Loucy (cell line): ENCODE measurements at regions not wholly inside any gene's neighbourhood (a gene's known extent, or its start where the extent isn't known, plus 50 kb on each side); places are given as distances from the start of the nearest gene placed in this dataset.

Source experiments
- H2AFZ ChIP-seq: fragments of 200-600 bp; sonication (generic); 2 replicates; pipeline ENCODE4 v1.6.0; 2016; ENCODE audit warnings: antibody characterized with exemption, mild to moderate bottlenecking, low read length, moderate library complexity
- H3F3A ChIP-seq: fragments of 200-600 bp; 2 replicates; pipeline ENCODE4 v1.6.0; 2016; ENCODE audit warnings: antibody characterized with exemption, low read depth, mild to moderate bottlenecking
- H3K27me3 ChIP-seq: fragments of 200-600 bp; sonication (generic); 2 replicates; pipeline ENCODE4 v1.6.1; 2014; ENCODE audit warnings: low read length, mild to moderate bottlenecking; ENCODE audit not compliant: insufficient read depth, poor library complexity, severe bottlenecking
- H3K36me3 ChIP-seq: fragments of 200-600 bp; sonication (generic); 2 replicates; pipeline ENCODE4 v1.6.1; 2016; ENCODE audit warnings: low read length; ENCODE audit not compliant: insufficient read depth
- H3K4me1 ChIP-seq: fragments of 200-600 bp; sonication (generic); 2 replicates; pipeline ENCODE4 v1.5.1; 2014; ENCODE audit warnings: low read length, mild to moderate bottlenecking; ENCODE audit not compliant: insufficient read depth, poor library complexity, severe bottlenecking
- H3K4me2 ChIP-seq: fragments of 200-600 bp; sonication (generic); 2 replicates; pipeline ENCODE4 v1.6.0; 2014; ENCODE audit warnings: antibody characterized with exemption, low read length, low read depth, mild to moderate bottlenecking; ENCODE audit not compliant: poor library complexity, severe bottlenecking
- H3K4me3 ChIP-seq: fragments of 200-600 bp; sonication (generic); 2 replicates; pipeline ENCODE4 v1.5.1; 2014; ENCODE audit warnings: low read length, mild to moderate bottlenecking, mixed read lengths; ENCODE audit not compliant: poor library complexity, severe bottlenecking
- H3K79me2 ChIP-seq: fragments of 200-600 bp; sonication (generic); 2 replicates; pipeline ENCODE4 v1.6.1; 2014; ENCODE audit warnings: low read length; ENCODE audit not compliant: insufficient read depth
- H3K9ac ChIP-seq: fragments of 200-600 bp; sonication (generic); 2 replicates; pipeline ENCODE4 v1.6.0; 2014; ENCODE audit warnings: mild to moderate bottlenecking, low read depth, low read length, moderate library complexity; ENCODE audit not compliant: poor library complexity, severe bottlenecking
- H3K9me2 ChIP-seq: fragments of 200-600 bp; sonication (generic); replicated peaks from 2 replicates; pipeline ENCODE4 v1.6.1; 2016; ENCODE audit warnings: low read depth, low read length, mixed read lengths
- H3K9me3 ChIP-seq: fragments of 200-600 bp; sonication (generic); 2 replicates; pipeline ENCODE4 v1.6.1; 2014; ENCODE audit warnings: mild to moderate bottlenecking, antibody characterized with exemption, low read length, low read depth; ENCODE audit not compliant: insufficient read depth
- H4K20me1 ChIP-seq: fragments of 200-600 bp; sonication (generic); 2 replicates; pipeline ENCODE4 v1.6.0; 2014; ENCODE audit warnings: antibody characterized with exemption, low read length, mild to moderate bottlenecking; ENCODE audit not compliant: insufficient read depth, poor library complexity, severe bottlenecking
- EZH2phosphoT487 ChIP-seq: fragments of 200-600 bp; IDR thresholded peaks from 2 replicates; pipeline ENCODE4 v1.6.1; 2018; ENCODE audit warnings: antibody characterized with exemption, mild to moderate bottlenecking, moderate library complexity, borderline replicate concordance
- TF ChIP-seq, protein P1 (sequence below): fragments of 200-600 bp; sonication (generic); conservative IDR thresholded peaks from 2 replicates; pipeline ENCODE4 v1.5.1; 2014; ENCODE audit warnings: mild to moderate bottlenecking, antibody characterized with exemption, low read length

DNA sequence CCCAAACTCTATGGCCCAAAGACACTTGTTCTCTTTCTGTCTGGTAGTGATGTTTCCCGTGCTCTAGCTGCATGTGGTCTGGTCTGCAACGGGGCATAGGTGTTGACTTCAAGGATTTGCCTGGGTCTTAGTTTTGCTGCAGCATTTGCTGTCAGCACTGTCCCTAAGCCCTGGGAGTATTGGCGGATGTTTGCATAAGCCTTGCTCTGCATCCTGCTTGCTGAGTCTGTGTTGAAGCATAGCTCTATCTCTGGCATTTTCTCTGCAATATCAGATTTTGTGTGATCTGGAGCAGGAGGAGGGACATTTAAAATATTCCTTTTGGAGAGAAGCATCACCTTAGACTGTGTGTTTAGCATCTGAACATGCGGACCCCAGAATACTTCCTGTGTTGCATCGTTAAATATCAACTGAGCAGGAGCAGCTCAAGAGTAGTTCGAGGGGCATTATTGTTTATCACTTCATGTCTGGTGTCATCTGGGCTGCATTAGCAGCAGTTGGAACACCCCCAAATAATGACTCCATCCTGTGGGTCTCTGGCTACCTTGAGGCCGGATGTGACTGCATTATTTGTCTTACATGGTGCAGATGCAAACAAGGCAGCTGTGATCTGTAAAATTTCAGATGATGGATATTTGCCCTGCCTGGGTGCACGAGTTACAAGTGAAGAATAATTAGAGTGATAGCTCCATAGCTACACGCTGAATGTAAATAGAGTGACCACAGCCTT, 231.7 kb downstream of the TRIB2 start:
- Histone ChIP-seq H3F3A (no peaks in the 10 kb centered on the region), H3K27me3 (no peaks in the 10 kb centered on the region), H2AFZ (no peak overlapping the region), H3K4me2 (peak overlapping the region; percentile 30), H3K36me3 (no peaks in the 10 kb centered on the region), H3K79me2 (no peaks in the 10 kb centered on the region), H3K4me1 (peaks cover 17% of the 10 kb centered on the region), H3K9me3 (no peaks in the 10 kb centered on the region), H3K9me2 (no peaks in the 10 kb centered on the region), H3K4me3 (no peak overlapping the region), H3K9ac (no peak overlapping the region), H4K20me1 (no peaks in the 10 kb centered on the region)
- TF ChIP-seq EZH2phosphoT487, result no peak
- TF ChIP-seq, protein P1, sequence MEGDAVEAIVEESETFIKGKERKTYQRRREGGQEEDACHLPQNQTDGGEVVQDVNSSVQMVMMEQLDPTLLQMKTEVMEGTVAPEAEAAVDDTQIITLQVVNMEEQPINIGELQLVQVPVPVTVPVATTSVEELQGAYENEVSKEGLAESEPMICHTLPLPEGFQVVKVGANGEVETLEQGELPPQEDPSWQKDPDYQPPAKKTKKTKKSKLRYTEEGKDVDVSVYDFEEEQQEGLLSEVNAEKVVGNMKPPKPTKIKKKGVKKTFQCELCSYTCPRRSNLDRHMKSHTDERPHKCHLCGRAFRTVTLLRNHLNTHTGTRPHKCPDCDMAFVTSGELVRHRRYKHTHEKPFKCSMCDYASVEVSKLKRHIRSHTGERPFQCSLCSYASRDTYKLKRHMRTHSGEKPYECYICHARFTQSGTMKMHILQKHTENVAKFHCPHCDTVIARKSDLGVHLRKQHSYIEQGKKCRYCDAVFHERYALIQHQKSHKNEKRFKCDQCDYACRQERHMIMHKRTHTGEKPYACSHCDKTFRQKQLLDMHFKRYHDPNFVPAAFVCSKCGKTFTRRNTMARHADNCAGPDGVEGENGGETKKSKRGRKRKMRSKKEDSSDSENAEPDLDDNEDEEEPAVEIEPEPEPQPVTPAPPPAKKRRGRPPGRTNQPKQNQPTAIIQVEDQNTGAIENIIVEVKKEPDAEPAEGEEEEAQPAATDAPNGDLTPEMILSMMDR, result no peak

GRCh38 chr2:12948961-12949353, 232.2 kb downstream of the TRIB2 start:
- H3K9me3 ChIP-seq, result no peaks in the 10 kb centered on the region
- H2AFZ ChIP-seq, result no peak overlapping the region
- no peak overlapping the region for H3K4me3 ChIP-seq
- H3K27me3 ChIP-seq, result no peaks in the 10 kb centered on the region
- no peaks in the 10 kb centered on the region for H3F3A ChIP-seq
- TF ChIP-seq, protein P1, result no peak
- TF ChIP-seq EZH2phosphoT487, result no peak
- H3K79me2 ChIP-seq, result no peaks in the 10 kb centered on the region
- H3K9me2 ChIP-seq, result no peaks in the 10 kb centered on the region
- peaks cover 17% of the 10 kb centered on the region for H3K4me1 ChIP-seq
- H3K36me3 ChIP-seq, result no peaks in the 10 kb centered on the region
- no peaks in the 10 kb centered on the region for H4K20me1 ChIP-seq
- H3K9ac ChIP-seq, result no peak overlapping the region
- H3K4me2 ChIP-seq, result peak overlapping the region; percentile 30

- Histone ChIP-seq H3K9me2 (no peaks in the 10 kb centered on the region), H3K79me2 (no peaks in the 10 kb centered on the region), H4K20me1 (no peaks in the 10 kb centered on the region), H3K4me2 (peak overlapping the region; percentile 30), H3K27me3 (no peaks in the 10 kb centered on the region), H2AFZ (no peak overlapping the region), H3K9ac (no peak overlapping the region), H3F3A (no peaks in the 10 kb centered on the region), H3K36me3 (no peaks in the 10 kb centered on the region), H3K4me1 (peaks cover 17% of the 10 kb centered on the region), H3K4me3 (no peak overlapping the region), H3K9me3 (no peaks in the 10 kb centered on the region)
- TF ChIP-seq, protein P1, result no peak
- no peak for TF ChIP-seq EZH2phosphoT487
Measured at GRCh38 chr2:12949406-12949805, 232.7 kb downstream of the TRIB2 start.
